ENCODE measurements at regions not wholly inside any gene's neighbourhood (a gene's known extent, or its start where the extent isn't known, plus 50 kb on each side); places are given as distances from the start of the nearest gene placed in this dataset. TPM values are rescaled to one million over a fixed set of nuclear protein-coding genes. Genes with fewer than 3 reads are reported as not detected.

DNA sequence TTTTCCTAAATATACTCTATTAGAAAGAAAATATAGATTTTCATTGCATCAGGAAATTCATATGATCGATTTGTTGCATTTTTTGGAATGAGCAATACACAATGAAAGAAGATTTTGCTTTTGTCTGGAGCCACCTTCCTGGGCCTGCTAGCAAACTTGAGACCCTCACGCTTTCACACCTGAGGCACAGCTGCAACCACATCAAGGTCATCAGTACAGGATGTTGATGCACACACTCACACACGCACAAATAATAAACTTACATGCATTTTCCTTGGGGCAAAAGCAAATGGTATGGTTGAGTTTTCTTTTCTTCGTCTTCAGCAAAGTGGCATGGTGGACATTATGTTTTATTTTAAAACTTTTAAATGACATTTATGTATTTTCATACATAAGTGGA lies 64.8 kb upstream of the SATB1 start:
- intact Hi-C loops (cut with DNase I): no loop called here
- Histone ChIP-seq H3K27me3 (no peaks in the 10 kb centered on the region), H3K4me1 (ENCODE audit: insufficient read depth) (no peaks in the 10 kb centered on the region), H3K27ac (no peak overlapping the region), H3K9me3 (no peaks in the 10 kb centered on the region), H3K4me3 (no peak overlapping the region), H3K36me3 (no peaks in the 10 kb centered on the region)
- no peak for DNase-seq
- 89 to 91% (median 89%) methylated on average over 4 of the region's 4 CpGs for WGBS, 3 donors
- TF ChIP-seq POLR2A (IDR thresholded peaks at IDR 0.05) (no peak), EP300 (IDR thresholded peaks at IDR 0.05) (no peak)
- TF ChIP-seq, protein P1, sequence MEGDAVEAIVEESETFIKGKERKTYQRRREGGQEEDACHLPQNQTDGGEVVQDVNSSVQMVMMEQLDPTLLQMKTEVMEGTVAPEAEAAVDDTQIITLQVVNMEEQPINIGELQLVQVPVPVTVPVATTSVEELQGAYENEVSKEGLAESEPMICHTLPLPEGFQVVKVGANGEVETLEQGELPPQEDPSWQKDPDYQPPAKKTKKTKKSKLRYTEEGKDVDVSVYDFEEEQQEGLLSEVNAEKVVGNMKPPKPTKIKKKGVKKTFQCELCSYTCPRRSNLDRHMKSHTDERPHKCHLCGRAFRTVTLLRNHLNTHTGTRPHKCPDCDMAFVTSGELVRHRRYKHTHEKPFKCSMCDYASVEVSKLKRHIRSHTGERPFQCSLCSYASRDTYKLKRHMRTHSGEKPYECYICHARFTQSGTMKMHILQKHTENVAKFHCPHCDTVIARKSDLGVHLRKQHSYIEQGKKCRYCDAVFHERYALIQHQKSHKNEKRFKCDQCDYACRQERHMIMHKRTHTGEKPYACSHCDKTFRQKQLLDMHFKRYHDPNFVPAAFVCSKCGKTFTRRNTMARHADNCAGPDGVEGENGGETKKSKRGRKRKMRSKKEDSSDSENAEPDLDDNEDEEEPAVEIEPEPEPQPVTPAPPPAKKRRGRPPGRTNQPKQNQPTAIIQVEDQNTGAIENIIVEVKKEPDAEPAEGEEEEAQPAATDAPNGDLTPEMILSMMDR (IDR thresholded peaks at IDR 0.05): no peak

DNA sequence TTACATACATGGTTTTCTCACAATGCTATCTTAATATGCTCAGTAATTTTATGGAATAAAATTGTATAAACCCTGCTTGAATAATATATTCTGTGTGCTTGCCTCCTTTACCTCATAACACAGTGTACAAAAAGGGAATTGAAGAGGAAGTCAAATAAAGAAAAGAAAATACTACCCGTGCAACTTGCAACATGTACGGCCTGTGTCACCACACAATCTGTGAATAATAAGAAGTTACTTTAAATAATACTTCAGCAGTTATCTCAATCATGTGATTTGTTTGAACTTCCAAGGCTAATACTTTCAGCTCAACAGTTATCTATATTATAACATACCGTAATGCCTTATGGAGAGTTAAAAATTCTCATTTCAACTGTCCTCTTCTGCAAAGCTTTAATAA lies 58.1 kb upstream of the SATB1 start:
- Histone ChIP-seq H3K27me3 (no peaks in the 10 kb centered on the region), H3K4me3 (no peak overlapping the region), H3K9me3 (no peaks in the 10 kb centered on the region), H3K4me1 (ENCODE audit: insufficient read depth) (no peaks in the 10 kb centered on the region), H3K36me3 (no peaks in the 10 kb centered on the region), H3K27ac (no peak overlapping the region)
- no peak for DNase-seq
- intact Hi-C loops (cut with DNase I): no loop called here
- TF ChIP-seq, protein P1 (IDR thresholded peaks at IDR 0.05): no peak
- TF ChIP-seq EP300 (IDR thresholded peaks at IDR 0.05) (no peak), POLR2A (IDR thresholded peaks at IDR 0.05) (no peak)
- WGBS, 3 donors: 76 to 81% (median 77%) methylated on average over 3 of the region's 3 CpGs

DNA sequence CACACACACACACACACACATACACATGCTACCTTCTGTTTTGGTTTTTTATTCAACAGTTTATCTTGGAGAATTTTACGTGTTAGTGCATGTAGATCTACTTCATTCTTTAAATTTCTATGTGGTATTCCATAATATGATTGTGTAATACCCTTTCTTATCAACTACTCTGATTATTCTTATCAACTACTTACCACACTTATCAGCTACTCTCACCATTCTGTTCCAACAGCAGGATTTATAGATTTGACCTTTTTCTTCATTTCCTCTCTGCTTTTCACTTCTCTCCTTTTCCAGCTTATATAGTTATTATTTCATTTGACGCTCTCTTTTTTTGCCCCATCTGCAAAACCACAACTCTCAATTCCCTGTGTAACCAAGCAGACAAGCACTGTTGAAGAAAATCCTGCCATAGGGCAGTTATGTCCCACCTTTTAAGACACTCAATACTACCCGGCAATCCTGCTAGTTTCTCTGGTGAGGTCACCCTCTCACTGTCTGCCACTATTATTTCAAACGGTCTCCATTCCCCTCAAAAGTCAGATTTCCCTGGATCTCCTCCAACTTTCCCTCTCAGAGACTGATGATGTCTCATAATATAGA lies 56.9 kb upstream of the SATB1 start:
- Histone ChIP-seq H3K4me1 (ENCODE audit: insufficient read depth) (no peaks in the 10 kb centered on the region), H3K27ac (no peak overlapping the region), H3K4me3 (no peak overlapping the region), H3K27me3 (no peaks in the 10 kb centered on the region), H3K36me3 (no peaks in the 10 kb centered on the region), H3K9me3 (no peaks in the 10 kb centered on the region)
- intact Hi-C loops (cut with DNase I): no loop called here
- TF ChIP-seq EP300 (IDR thresholded peaks at IDR 0.05): no peak
- no peak for TF ChIP-seq POLR2A (IDR thresholded peaks at IDR 0.05)
- TF ChIP-seq, protein P1 (IDR thresholded peaks at IDR 0.05): no peak
- WGBS, 3 donors: 41 to 46% (median 44%) methylated on average over 4 of the region's 4 CpGs
- DNase-seq: no peak

DNA sequence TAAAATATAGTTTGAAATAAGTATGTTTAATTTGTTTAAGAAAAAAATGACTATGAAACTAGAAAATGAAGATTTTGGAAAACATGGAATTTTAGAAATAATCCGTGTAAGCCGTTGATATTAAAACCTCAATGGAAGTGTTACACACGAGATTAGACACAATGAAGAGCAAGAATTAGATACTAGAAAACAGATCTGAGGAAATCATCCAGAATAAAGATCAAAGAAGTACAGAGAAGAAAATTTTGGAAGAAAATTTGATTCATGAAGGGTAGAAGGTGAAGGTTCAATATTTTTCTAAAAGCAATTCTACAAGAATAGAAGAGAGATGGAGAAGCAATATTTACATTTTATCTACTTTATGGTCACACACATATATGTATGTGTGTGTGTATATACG lies 52.5 kb upstream of the SATB1 start:
- TF ChIP-seq, protein P1 (IDR thresholded peaks at IDR 0.05): no peak
- TF ChIP-seq EP300 (IDR thresholded peaks at IDR 0.05) (no peak), POLR2A (IDR thresholded peaks at IDR 0.05) (no peak)
- no peak overlapping the region for H3K4me3 ChIP-seq
- H3K36me3 ChIP-seq: no peaks in the 10 kb centered on the region
- no peaks in the 10 kb centered on the region for H3K9me3 ChIP-seq
- intact Hi-C loops (cut with DNase I): no loop called here
- DNase-seq: no peak
- no peaks in the 10 kb centered on the region for H3K27me3 ChIP-seq
- 46 to 77% (median 74%) methylated on average over 4 of the region's 4 CpGs for WGBS, 3 donors
- H3K27ac ChIP-seq: no peak overlapping the region
- H3K4me1 ChIP-seq (ENCODE audit: insufficient read depth): no peaks in the 10 kb centered on the region

Small RNAs in the stretch of these regions (small RNA-seq; reads per million reads assigned to genes)
- gene RNU6-138P: not detected

All from ovary (tissue), 7 donors.